NCI-H524 (cell line): ENCODE measurements at regions not wholly inside any gene's neighbourhood (a gene's known extent, or its start where the extent isn't known, plus 50 kb on each side); places are given as distances from the start of the nearest gene placed in this dataset.
A peak's percentile ranks its signal among the peaks of the same experiment; 100 is the strongest.

Experiments used
- DNase-seq, 2 experiments: peaks; one replicate each; lab custom pipeline; 2025; lab: John Stamatoyannopoulos, UW

DNA sequence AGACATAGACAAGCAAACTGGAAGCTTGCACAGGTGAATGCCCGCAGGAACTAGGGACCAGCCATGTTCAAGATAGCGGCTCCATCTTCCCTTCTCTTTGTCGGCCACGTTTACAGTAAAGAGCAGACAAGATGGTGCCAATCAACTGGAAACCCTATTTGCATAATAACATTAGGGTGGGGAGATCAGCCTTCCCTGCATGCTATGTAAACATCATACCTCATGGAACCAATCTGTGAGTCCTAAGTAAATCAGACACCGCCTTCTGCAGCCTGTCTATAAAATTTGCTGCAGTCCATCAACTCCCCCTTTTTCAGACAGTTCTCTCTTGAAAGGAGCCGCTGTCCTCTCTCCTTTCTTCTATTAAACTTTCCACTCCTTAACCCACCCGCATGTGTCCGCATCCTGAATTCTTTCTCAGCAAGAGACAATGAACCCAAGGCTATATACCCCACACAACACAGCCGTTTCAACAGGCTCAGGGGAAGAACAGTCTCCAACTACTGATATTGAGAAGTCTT lies 384.4 kb downstream of the EIPR1 start:
- DNase-seq = no peak

DNA sequence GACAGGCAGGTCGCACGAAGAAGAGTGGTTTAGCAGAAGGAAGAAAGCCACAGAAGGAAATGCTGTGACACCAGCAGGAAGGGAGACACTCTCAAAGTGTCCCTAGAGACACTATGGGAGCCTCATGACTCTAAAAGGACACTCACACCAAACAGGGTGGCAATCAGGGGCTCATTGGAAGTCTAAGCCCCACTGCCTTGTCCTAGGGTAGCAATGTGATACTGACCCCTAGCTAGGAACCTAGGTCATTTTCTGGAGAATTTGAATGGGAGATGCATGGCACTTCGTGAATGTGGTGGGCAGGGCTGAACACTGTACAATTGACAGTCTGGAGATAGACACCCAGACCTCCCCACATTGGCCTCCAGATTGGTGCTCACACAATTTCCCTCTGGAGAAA lies 385.0 kb downstream of the EIPR1 start:
- DNase-seq = peak in 1 of 2 experiments; percentile 47

DNA sequence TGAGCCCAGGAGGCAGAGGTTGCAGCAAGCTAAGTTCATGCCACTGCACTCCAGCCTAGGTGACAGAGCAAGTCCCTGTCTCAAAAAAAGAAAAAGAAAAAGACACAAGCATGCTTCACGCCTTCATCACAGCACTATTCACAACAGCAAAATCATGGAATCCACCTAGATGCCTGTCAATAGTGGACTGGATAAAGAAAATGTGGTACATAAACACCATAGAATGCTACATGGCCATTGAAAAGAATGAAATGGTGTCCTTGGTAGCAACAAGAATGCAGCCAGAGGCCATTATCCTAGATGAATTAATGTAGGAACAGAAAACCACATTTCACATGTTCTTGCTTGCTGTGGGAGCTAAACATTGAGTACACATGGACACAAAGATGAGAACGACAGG lies 392.6 kb downstream of the EIPR1 start:
- no peak for DNase-seq

DNA sequence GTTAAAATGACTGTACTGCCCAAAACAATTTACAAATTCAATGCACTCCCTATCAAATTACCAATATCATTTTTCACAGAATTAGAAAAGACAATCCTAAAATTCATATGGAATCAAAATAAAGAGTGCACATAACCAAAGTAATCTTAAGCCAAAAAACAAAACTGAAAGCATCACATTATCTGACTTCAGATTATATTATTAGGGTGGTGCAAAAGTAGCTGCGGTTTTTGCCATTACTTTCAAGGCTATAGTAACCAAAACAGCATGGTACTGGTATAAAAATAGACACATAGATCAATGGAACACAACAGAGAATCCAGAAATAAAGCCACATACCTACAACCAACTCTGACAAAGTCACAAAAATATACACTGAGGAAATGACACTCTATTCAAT lies 396.6 kb downstream of the EIPR1 start:
- no peak for DNase-seq

DNA sequence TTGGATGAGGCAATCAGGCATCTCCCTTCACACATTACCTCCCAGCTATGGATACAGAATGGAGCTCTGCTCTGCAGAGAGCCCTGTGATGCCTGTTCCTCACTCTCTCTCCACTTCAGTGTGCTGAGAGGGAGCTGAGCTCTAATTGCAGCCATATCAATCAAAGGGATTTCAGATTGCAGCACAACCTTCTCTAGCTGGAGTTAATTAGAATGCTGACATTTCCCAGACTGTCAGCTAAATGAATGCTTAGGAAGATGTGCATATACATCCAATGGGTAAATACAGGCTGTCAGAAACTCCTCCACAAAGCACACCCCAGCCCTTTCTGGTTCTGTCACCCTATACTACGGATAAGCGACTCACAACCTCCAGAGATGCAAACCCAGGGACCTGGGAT lies 402.6 kb downstream of the EIPR1 start:
- peak in 1 of 2 experiments; percentile 4 for DNase-seq

DNA sequence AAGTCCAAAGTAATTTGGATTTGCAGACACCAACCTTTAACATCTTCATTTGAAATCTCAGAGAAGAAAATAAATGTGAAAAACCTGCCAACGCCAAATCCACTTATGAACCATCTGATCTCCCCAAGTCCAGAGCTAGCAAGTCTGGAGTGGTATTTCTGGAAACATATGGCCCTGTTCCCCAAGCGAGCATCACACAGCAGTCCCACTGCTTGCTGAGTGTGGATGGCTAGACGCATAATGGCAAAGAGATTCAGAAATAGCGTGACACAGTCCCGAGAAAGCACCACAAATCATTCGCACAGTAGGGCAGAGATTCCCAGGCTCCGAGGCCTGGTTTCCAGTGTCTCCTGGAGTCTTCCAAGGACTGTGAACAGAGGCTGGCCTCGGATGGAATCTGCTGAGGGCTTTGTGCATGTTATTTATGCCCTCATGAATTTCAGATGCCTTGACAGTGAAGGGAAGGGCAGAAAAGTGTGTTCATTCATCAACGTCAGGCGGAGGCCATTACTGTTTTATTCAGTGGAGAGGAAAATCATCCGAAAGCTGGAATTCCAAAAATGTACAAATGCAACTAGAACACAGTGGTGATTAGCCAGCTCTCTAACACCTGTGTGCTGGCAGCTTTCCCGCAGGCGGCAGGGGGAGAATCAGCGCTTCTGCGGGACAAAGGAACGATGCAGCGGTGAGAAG lies 417.0 kb downstream of the EIPR1 start:
- peak; percentile 55 to 82 for DNase-seq

DNA sequence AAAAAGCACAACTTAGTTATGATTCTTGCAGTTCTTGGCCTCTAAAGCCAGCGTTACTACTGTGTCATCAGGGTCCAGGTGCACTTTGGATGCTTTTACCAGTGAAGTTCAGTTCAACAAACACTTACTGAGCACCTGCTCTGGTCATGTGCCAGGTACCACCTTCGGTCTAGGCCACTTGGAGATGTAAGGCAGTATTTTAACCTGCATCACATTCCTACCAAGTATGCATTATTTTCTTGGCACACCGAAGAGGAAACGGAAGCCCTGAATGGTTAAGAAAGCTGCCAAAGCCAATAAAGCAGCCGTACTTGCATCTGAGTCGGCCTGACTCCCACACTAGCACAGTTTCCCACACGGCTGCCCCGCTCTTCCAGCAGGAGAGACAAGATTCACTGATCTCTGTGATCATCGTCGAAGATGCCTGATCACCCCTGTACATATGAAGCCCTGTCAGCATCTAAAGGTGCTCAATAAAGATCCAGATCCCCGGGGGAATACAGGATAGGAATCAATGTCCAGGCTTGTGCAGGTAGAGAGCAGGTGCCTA lies 427.1 kb downstream of the EIPR1 start:
- DNase-seq = no peak

DNA sequence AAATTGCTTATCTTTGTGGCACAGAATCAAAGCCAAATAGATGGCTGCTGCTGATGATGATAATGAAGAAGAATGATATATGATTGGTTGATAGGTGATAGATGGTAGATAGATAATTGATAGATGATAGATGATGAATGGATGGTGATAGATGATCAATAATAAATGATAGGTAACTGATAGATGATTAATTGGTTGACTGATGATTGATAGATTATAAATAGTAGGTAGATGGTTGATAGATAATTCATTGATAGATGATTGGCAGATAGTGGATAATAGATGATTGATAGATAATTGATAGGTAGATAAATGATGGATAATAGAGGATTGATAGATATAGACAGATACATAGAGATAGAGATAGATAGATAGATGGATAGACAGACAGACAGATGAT lies 430.2 kb downstream of the EIPR1 start:
- DNase-seq = no peak

DNA sequence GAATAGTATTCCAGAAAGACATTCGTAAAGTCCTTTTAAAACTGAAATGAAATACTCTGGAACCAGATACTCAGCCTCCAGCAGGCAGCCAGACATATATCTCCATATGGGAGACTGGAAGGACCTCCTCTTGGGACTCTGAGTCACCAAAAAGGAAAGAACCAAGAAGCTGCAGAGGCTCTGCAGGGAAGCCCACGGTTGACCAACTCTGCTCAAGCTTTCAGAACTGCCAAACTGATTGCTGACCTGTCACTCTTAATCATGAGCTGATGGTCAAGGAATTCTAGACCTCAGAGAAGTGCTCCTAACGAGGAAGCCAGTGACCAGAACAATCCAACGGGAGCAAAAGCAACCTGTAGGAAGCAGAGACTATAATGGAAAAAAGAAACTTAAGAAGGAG lies 434.7 kb downstream of the EIPR1 start:
- no peak for DNase-seq

DNA sequence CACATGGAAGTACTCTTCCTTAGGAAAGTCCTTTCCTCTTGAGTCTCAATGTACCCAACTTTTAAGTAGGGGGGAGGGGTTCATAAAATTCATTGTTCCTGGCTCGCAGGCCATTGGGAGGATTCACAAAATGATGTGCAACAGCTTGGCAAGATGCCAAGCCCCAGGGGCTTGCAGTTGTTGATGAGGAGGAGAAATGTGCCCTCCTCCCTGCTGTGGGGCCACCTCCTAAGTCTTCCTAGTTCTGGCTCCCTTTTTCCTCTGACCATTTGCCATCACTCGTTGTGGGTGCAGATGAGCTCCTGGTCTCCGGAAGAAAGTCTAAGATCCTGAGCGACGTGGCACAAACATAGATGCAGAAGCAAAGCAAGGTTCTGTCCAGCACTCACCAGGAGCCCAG lies 435.4 kb downstream of the EIPR1 start:
- no peak for DNase-seq

DNA sequence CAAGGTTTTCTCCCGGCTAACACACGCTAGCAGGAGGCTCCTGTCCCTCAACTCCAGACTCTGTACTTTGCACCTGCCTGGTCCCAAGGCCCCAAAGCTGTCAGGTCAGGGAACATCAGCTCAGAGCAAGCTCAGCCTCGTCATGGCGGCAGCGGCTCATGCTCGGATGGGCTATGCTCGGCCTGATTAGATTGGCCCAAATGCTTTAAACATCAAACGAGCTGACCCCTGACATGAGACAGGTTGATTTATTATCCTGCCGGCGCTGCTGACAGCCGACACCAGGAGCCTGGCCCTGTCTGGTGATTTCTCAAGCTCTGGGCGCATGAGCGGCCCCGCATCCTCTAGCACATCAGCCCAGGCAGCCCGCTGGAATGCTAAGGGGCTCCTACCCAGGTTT lies 436.4 kb downstream of the EIPR1 start:
- DNase-seq = no peak

DNA sequence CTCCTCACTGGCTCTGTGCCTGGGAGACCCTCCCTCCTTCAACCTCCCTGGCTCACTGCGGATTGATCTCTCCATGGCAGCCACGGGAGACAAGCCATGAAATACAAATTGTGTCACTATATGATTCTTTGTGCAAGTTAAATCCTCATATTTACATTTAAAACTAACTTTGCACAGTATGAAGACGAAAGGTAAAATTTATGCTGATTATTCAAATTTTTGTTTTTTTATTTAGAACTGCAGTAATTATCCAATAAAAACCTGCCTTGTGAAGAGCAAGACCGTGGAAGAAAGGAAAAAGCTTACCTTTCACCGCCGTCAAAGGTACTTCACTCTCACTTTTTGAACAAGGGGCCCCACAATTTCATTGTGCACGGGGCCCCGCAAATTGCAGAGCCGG lies 436.9 kb downstream of the EIPR1 start:
- DNase-seq = no peak

DNA sequence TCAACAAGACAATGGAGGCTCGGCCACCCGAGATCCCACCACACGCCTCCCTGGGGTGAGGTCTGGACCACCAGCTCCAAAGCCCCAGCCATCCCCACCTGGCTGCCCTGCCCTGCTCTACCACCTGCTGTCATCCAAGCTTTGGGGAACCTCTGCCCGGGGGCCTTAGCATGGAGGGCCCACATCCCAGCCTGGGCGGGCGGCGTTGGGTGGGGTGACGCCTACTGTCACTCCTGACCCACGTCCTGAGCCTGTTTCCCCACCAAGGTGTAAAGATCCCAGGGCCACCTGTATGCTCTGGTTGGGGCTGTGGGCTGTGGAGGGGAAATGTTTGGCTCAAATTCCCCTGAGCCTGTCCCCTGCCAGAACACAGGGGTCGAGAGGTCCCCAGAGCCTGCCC lies 437.6 kb downstream of the EIPR1 start:
- no peak for DNase-seq

DNA sequence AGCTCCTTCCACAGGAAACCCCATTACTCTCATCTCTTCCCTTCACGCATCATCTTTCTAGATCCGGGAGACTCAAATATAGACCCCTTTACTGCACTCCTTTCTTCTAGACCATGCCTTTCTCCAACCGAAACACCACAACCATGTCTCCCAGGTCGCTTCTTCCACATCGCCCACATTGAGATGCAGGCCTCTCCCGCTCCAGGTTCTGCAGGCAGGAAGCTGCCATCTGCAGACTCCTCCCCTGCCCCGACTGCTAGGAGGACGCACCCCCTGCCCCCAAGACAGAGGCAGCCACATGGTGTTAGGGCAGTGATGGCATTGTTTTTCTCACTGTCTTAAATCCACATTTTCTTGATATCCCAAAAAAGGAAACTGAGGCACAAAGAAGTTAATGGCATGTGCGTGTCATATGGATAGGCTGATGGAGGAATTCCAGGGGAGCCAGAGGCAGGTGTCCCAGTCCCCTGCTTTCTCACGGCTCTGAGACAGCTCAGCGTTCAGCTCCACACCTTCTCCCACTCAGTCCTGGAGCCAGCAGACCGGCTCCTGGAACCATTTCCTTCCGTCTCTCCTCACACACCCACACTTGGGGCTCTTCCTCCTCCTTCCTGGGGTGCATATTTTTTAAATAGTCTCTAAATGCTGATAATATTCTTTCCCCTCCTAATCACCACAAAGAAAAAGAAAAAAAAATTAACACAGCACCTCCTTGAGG lies 438.4 kb downstream of the EIPR1 start:
- no peak for DNase-seq

DNA sequence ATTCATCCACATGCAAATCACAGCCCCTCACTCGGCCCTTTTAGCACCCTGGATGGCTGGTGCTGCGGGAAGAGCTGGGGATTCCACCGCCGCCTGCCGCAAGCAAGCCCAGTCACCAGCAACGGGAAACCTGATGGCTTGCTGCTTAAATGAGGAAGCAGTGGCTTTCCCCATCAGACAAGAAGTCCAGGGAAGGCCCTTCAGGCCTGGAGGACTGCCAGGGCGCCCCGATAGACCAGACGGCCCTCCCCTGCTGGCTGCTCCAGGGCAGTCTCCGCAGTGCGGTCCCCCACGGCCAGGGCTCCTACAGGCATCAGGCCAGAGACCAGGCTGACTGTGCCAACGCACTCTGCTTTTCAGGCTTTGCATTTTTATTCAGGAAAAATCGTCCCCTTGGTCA lies 439.1 kb downstream of the EIPR1 start:
- DNase-seq = no peak

DNA sequence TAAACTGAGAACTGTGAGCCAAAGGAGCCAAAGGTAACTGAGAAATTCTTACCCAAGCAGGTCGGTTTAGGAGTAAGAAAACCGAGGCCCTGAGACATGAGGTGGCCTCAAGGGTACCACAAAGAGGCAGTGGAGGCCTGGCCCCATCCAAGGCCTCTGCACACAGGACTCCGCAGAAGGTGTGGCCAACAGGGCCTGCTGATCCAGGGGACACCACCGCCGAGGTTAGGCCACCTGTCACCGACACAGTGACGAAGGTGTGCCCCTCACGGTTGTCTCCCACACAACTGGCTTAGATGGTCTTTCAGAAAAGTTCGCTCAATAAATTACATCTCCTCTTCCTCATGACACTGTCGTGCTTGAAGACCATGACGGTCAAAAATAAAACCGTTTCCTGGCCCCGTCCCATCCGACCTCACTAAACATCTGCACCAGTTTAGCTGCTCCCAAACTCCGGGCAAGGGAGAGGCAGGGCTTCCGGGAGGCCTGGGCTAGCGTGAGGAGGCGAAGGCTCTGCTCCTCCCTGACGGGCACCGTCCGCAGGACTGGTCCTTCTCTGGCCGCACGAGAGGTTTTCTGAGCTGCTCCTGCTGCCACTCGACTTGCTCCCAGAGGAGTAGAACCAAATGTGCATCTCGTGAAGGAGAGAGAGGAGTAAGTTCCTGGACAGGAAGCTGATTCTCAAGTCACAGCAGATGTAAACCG lies 442.0 kb downstream of the EIPR1 start:
- DNase-seq = no peak

DNA sequence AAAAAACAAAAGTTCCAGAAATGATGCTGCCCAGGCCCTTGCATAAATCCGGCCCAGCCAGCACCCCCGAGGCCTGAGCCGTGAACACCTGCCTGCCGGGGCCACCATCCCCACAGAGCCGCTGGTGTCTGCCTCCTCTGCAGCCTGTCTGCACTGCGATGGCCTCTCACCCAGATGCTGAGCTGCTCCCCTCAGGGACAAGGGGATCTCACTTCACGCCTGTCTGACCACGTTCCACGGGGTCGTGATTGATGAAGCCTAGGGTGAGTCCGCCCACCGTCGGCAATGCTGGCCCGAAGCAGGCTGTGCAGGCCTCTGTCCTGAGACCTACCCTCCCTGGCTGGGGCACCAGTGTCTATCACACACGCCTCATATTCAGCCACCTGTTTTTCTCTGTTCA lies 444.2 kb downstream of the EIPR1 start:
- DNase-seq = no peak

DNA sequence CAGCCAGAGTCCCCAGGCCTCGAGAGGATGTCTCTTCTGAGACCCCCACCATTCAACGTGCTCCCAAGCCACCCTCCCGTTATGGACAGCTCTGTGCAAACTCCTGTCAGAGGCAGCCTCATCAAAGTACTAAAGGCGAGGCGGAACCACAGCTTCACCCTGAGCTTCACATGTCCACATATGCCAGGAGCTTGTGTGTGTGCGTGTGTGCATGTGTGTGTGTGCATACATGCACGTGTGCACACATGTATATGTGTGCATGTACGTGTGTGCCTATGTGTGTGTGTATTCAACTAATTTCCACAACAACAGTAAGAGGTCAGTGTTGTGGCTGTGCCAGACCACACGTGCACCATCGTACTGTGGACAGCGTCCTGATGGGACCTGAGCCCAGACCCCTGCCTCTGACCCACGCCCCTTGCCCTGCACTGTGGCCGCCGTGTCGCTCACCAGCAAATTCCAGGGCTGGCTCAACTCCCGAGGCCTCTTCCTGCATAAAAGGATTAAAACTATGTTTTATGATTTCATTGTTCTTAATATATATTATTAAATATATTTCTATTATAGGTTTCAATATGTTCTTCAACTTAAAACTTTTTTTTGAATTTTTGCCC lies 444.8 kb downstream of the EIPR1 start:
- no peak for DNase-seq

DNA sequence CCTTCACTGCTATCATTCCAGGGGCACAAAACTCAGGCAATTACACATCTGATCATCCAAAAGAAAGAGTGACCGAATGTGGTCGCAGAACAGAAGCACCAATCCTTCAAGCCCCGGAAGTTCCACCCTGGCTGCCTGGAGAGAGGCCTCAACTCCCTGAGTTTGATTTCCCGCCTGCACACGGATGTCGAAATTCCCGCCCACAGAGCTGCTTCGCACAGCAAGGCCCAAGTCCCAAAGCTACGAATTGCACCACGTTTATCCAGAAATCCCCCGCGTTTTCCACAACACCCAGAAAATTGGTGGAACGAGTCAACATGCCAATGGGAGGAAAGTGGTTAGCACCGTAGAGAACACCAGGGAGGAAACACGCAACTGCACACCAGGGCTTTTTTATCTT lies 445.4 kb downstream of the EIPR1 start:
- no peak for DNase-seq

DNA sequence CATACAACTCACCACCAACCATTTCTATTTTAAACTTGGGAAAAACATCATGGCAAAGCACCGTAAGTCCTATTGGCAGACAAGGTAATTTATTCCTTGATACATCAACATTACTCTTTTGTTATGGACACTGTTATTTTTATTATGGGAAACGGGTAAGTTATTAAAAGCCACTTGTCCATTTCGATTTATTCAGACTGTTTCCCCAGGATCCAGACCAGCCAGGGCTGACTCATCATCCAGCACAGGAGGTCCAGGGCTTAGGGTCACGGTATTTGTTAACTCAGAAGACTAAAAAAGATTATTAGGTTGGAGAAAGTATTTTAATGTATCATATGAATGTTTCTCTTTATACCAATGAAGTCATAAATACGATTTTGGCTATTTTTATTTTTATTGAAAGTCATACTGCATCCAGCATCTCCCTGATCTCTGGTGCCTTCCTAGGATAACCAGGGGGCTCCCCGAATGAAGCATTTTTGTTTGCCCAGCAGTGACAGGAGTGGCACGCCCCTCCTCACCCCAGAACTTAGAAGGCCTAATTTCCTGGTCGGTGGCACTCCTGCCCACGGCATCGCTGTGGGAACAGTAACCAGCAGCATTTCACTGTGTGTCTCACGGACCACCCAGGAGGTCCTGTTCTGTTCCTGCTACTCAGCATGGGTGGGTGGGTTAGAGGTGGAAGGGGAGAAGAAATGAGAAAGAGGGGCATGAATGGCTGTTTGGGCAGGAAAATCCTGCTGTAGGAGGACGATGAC lies 446.1 kb downstream of the EIPR1 start:
- DNase-seq = no peak

DNA sequence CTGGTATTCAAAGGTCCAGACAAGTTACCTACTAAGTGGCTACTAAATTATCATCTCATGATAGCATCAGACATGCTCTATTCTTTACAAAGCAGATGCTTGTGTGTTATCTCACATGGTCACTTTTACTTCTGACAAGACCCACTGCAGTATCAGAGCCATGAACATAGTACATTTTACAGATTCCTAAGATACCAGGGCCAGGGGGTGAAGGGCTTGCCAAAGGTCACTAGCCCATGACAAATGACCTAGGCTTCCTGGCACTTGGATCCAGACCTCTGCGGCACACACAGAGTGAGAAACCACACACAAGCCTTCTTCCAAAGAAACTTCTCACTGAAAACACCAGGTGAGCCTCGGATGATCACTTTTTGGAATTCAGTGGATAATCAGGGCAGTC lies 446.8 kb downstream of the EIPR1 start:
- no peak for DNase-seq

DNA sequence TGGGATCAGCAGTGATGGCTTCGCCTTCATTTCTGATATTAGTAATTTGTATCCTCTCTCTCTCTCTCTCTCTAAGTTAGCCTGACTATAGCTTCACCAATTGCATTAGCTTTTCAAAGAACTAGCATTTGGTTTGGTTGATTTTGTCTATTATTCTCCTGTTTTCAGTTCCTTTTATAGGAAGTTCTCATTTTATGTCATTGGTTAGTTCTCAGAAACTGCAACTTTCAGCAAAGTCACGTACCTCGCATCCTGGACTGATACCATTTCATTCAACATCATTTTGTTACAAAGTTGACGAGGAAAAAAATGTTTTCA lies 450.8 kb downstream of the EIPR1 start:
- DNase-seq = no peak
